NCI-H446 (cell line): ENCODE measurements at regions not wholly inside any gene's neighbourhood (a gene's known extent, or its start where the extent isn't known, plus 50 kb on each side); places are given as distances from the start of the nearest gene placed in this dataset.

Source experiments
- DNase-seq, 2 experiments: peaks; one replicate each; lab custom pipeline; 2025; lab: John Stamatoyannopoulos, UW

- no peak for DNase-seq
These were observed 308.8 kb downstream of the BRINP2 start for GRCh38 chr1:177479600-177479999.

GRCh38 chr1:177476676-177477075 is 305.9 kb downstream of the BRINP2 start:
- DNase-seq = no peak

- DNase-seq = no peak
These were observed 301.8 kb downstream of the BRINP2 start for GRCh38 chr1:177472567-177472966.

GRCh38 chr1:177471244-177471643 is 300.5 kb downstream of the BRINP2 start:
- DNase-seq = no peak

GRCh38 chr1:177469519-177469918 is 298.8 kb downstream of the BRINP2 start:
- no peak for DNase-seq

- no peak for DNase-seq
These were observed 295.5 kb downstream of the BRINP2 start for GRCh38 chr1:177466286-177466685.

- DNase-seq = no peak
These were observed 293.9 kb downstream of the BRINP2 start for GRCh38 chr1:177464686-177465085.

GRCh38 chr1:177451191-177451590 is 280.4 kb downstream of the BRINP2 start:
- no peak for DNase-seq

GRCh38 chr1:177448652-177449357 is 278.0 kb downstream of the BRINP2 start:
- DNase-seq = no peak

- DNase-seq = no peak
These were observed 277.4 kb downstream of the BRINP2 start for GRCh38 chr1:177448036-177448615.

- DNase-seq = no peak
These were observed 274.4 kb downstream of the BRINP2 start for GRCh38 chr1:177444997-177445746.

- DNase-seq = no peak
These were observed 272.2 kb downstream of the BRINP2 start for GRCh38 chr1:177443003-177443402.

GRCh38 chr1:177442584-177442983 is 271.8 kb downstream of the BRINP2 start:
- DNase-seq = no peak

GRCh38 chr1:177441281-177441680 is 270.5 kb downstream of the BRINP2 start:
- DNase-seq = no peak

GRCh38 chr1:177440821-177441220 is 270.1 kb downstream of the BRINP2 start:
- DNase-seq = no peak

GRCh38 chr1:177439301-177439700 is 268.5 kb downstream of the BRINP2 start:
- DNase-seq = no peak

GRCh38 chr1:177435364-177435763 is 264.6 kb downstream of the BRINP2 start:
- no peak for DNase-seq

GRCh38 chr1:177432897-177433296 is 262.1 kb downstream of the BRINP2 start:
- DNase-seq = no peak

GRCh38 chr1:177431123-177431522 is 260.4 kb downstream of the BRINP2 start:
- DNase-seq = no peak

- no peak for DNase-seq
These were observed 258.5 kb downstream of the BRINP2 start for GRCh38 chr1:177429234-177429633.

- DNase-seq = no peak
These were observed 257.1 kb downstream of the BRINP2 start for GRCh38 chr1:177427811-177428210.

GRCh38 chr1:177426497-177426896 is 255.7 kb downstream of the BRINP2 start:
- DNase-seq = no peak

- no peak for DNase-seq
These were observed 254.4 kb downstream of the BRINP2 start for GRCh38 chr1:177425199-177425598.
